HepG2 (cell line): ENCODE measurements at regions not wholly inside any gene's neighbourhood (a gene's known extent, or its start where the extent isn't known, plus 50 kb on each side); places are given as distances from the start of the nearest gene placed in this dataset.

Experiments used
- ATAC-seq: fragments of 200-7000 bp; cut with Tn5 transposase; 3 replicates; pipeline ENCODE4 v1.9.1; 2020; ENCODE audit warnings: mild to moderate bottlenecking, moderate library complexity
- BruUV-seq: library from RNA; stranded (reverse); fragments of 400-500 nt; replicated peaks from 2 replicates; lab custom pipeline; 2021; lab: Mats Ljungman, UMichigan
- CTCF ChIA-PET: fragments of 300-600 bp; formaldehyde crosslinking; extraction: SDS; loops from one replicate; lab custom pipeline; 2021; ENCODE audit warnings: low total read pairs, inconsistent platforms, low intra/inter-chr PET ratio; lab: Yijun Ruan, JAX
- POLR2A ChIA-PET: fragments of 350-600 bp; sonication (Branson Sonifier 250); formaldehyde crosslinking; loops from one replicate; lab custom pipeline; 2020; ENCODE audit warnings: antibody characterized with exemption, inconsistent platforms; lab: Yijun Ruan, JAX
- DNase-seq: peaks from one replicate; pipeline ENCODE4 v3.0.0-alpha.2; 2015; ENCODE audit warnings: low spot score
- FAIRE-seq: peaks from 3 replicates; lab custom pipeline; 2011; peaks lifted over from hg19 to GRCh38; lab: Jason Lieb, UNC
- H2AFZ ChIP-seq: one replicate; pipeline ENCODE4 v1.6.1; 2011; ENCODE audit warnings: low read length, inconsistent platforms
- H3K27ac ChIP-seq: fragments of 300-600 bp; 3 replicates; pipeline ENCODE4 v1.8.0; 2011; ENCODE audit warnings: mixed run types, mild to moderate bottlenecking, mixed read lengths, low read length, inconsistent platforms; ENCODE audit not compliant: insufficient read depth; ENCODE audit errors: extremely low read length
- H3K27me3 ChIP-seq, 2 experiments: fragments of 200-600 bp in 1 of 2; 2 replicates in 1 of 2; 3 replicates in 1 of 2; pipeline versions ENCODE4 v1.6.0 to v1.8.0; 2011; ENCODE audit warnings: low read length in 2 of 2, mild to moderate bottlenecking in 2 of 2, moderate library complexity in 2 of 2, inconsistent platforms in 1 of 2; ENCODE audit not compliant: insufficient read depth in 2 of 2, control insufficient read depth in 1 of 2
- H3K36me3 ChIP-seq, 2 experiments: fragments of 200-600 bp in 1 of 2; replicated peaks in 1 of 2; 2 replicates in 1 of 2; 3 replicates in 1 of 2; pipeline versions ENCODE4 v1.5.1 to v1.8.0; 2011; ENCODE audit warnings: low read length in 2 of 2, inconsistent platforms in 1 of 2; ENCODE audit not compliant: insufficient read depth in 2 of 2, control insufficient read depth in 1 of 2
- H3K4me1 ChIP-seq: 2 replicates; pipeline ENCODE4 v1.5.1; 2012; ENCODE audit warnings: low read length, inconsistent platforms; ENCODE audit not compliant: insufficient read depth
- H3K4me2 ChIP-seq: 2 replicates; pipeline ENCODE4 v1.6.0; 2011; ENCODE audit warnings: low read depth, low read length, inconsistent platforms
- H3K4me3 ChIP-seq, 3 experiments: fragments of 200-600 bp in 1 of 3; sonication (generic), shearing (Covaris generic) in 1 of 3; replicated peaks in 1 of 3; 2 replicates each; pipeline ENCODE4 v1.5.1; 2011 to 2016; ENCODE audit warnings: low read length in 3 of 3, inconsistent platforms in 2 of 3, low read depth in 2 of 3, mild to moderate bottlenecking in 2 of 3, control low read depth in 1 of 3, mixed read lengths in 1 of 3; ENCODE audit not compliant: insufficient read depth in 1 of 3
- H3K79me2 ChIP-seq: one replicate; pipeline ENCODE4 v1.6.1; 2011; ENCODE audit warnings: low read length, inconsistent platforms; ENCODE audit not compliant: insufficient read depth
- H3K9ac ChIP-seq: 2 replicates; pipeline ENCODE4 v1.6.0; 2011; ENCODE audit warnings: mild to moderate bottlenecking, low read depth, low read length, inconsistent platforms; ENCODE audit not compliant: insufficient read depth
- H3K9me3 ChIP-seq: 2 replicates; pipeline ENCODE4 v1.5.1; 2012; ENCODE audit warnings: mild to moderate bottlenecking, low read length
- H4K20me1 ChIP-seq: 2 replicates; pipeline ENCODE4 v1.6.0; 2011; ENCODE audit warnings: inconsistent platforms, mild to moderate bottlenecking, low read length, moderate library complexity; ENCODE audit not compliant: insufficient read depth
- ADNP ChIP-seq: sonication (generic); formaldehyde crosslinking; IDR thresholded peaks from 2 replicates; pipeline ENCODE4 v1.4.0; 2020; ENCODE audit warnings: missing genetic modification reagents
- CENPT ChIP-seq: sonication (generic); formaldehyde crosslinking; IDR thresholded peaks from 2 replicates; pipeline ENCODE4 v1.8.0; 2022; ENCODE audit warnings: low read depth, mild to moderate bottlenecking, moderate library complexity, missing genetic modification reagents
- CERS6 ChIP-seq: sonication (generic); formaldehyde crosslinking; IDR thresholded peaks from 2 replicates; pipeline ENCODE4 v1.5.0; 2020; ENCODE audit warnings: missing genetic modification reagents
- FOXA3 ChIP-seq: IDR thresholded peaks from 2 replicates; pipeline ENCODE4 v1.6.1; 2016; ENCODE audit warnings: missing genetic modification reagents, missing compliant biosample characterization
- HINFP ChIP-seq: sonication (generic); formaldehyde crosslinking; IDR thresholded peaks from 2 replicates; pipeline ENCODE4 v1.4.0; 2020; ENCODE audit warnings: low read depth, mild to moderate bottlenecking, missing genetic modification reagents
- IRX3 ChIP-seq: sonication (generic); formaldehyde crosslinking; IDR thresholded peaks from 2 replicates; pipeline ENCODE4 v1.8.1; 2023; ENCODE audit warnings: mild to moderate bottlenecking, low read depth, missing genetic modification reagents, borderline replicate concordance
- KLF12 ChIP-seq: sonication (generic); formaldehyde crosslinking; IDR thresholded peaks from 2 replicates; pipeline ENCODE4 v1.4.0; 2020; ENCODE audit warnings: missing genetic modification reagents, borderline replicate concordance
- NRL ChIP-seq: sonication (generic); formaldehyde crosslinking; IDR thresholded peaks from 2 replicates; pipeline ENCODE4 v1.5.0; 2020; ENCODE audit warnings: missing genetic modification reagents, mild to moderate bottlenecking, moderate library complexity, borderline replicate concordance
- XBP1 ChIP-seq: sonication (generic); formaldehyde crosslinking; IDR thresholded peaks from 2 replicates; pipeline ENCODE4 v1.5.0; 2020; ENCODE audit warnings: missing genetic modification reagents
- ZMYM2 ChIP-seq: sonication (generic); formaldehyde crosslinking; IDR thresholded peaks from 2 replicates; pipeline ENCODE4 v1.8.0; 2022; ENCODE audit warnings: mild to moderate bottlenecking, missing genetic modification reagents
- ZNF431 ChIP-seq: sonication (generic); formaldehyde crosslinking; IDR thresholded peaks from 2 replicates; pipeline ENCODE4 v1.9.0; 2022; ENCODE audit warnings: missing genetic modification reagents, low read depth, mild to moderate bottlenecking, borderline replicate concordance
- ZNF567 ChIP-seq: sonication (generic); formaldehyde crosslinking; IDR thresholded peaks from 2 replicates; pipeline ENCODE4 v1.8.1; 2023; ENCODE audit warnings: mild to moderate bottlenecking, missing genetic modification reagents, borderline replicate concordance
- WGBS: methylation state at CpG from one replicate; pipeline ENCODE4 v1.1.6; 2017; ENCODE audit warnings: low lambda C conversion rate; 5-methylcytosine and 5-hydroxymethylcytosine counted together
- in situ Hi-C: cut with HindIII; loops from 2 replicates; pipeline ENCODE4 v1.10.0; 2017; ENCODE audit warnings: low pct_unique_long_range_greater_than_20kb; ENCODE audit not compliant: extremely low pct_ligation_motif_present
- intact Hi-C: fragments of 100-400 bp; cut with micrococcal nuclease; formaldehyde crosslinking; loops from one replicate; pipeline ENCODE4 v1.10.0; 2022; ENCODE audit not compliant: unreplicated experiment
- TF ChIP-seq, protein P1 (sequence below): sonication (generic); formaldehyde crosslinking; IDR thresholded peaks from 2 replicates; pipeline ENCODE4 v1.4.0; 2020; ENCODE audit warnings: mild to moderate bottlenecking, missing genetic modification reagents
- TF ChIP-seq, protein P2 (sequence below): sonication (generic); formaldehyde crosslinking; IDR thresholded peaks from 2 replicates; pipeline ENCODE4 v1.4.0; 2020; ENCODE audit warnings: missing genetic modification reagents, borderline replicate concordance
- TF ChIP-seq, protein P3 (sequence below): sonication (generic); formaldehyde crosslinking; IDR thresholded peaks from 2 replicates; pipeline ENCODE4 v1.8.0; 2022; ENCODE audit warnings: missing genetic modification reagents, low read depth, mild to moderate bottlenecking, borderline replicate concordance
- TF ChIP-seq, protein P4 (sequence below): sonication (generic); formaldehyde crosslinking; IDR thresholded peaks from 2 replicates; pipeline ENCODE4 v1.8.1; 2023; ENCODE audit warnings: mild to moderate bottlenecking, missing genetic modification reagents, borderline replicate concordance

DNA sequence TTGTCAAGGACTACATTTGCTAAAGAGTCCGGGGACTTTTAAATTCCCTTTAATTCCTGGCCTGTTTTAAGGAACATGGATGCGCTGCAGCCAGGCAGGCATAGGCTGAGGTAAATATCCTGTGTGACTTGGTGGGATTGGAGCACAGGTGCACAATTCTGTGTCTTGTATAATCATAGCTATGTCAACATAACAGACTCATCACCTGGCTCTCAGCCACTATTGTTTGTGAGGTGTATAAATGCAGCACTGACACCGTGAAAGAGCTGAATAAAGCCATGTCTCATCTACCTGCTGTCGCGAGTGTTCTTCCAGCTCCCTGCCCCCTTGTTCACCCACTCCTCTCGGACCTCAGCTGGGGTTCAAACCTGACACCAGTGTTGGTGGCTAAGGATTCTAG lies 109.7 kb downstream of the MFSD1 start:
- H4K20me1 ChIP-seq = no peaks in the 10 kb centered on the region
- no TSS peak for BruUV-seq
- no peak overlapping the region for H3K4me3 ChIP-seq
- 44% methylated on average over 4 of the region's 6 CpGs for WGBS
- ChIA-PET CTCF (interaction anchor here (1.1 kb wide), 1 partner anchor 349 kb away, joined by 3 read pairs; no protein-coding TSS in a partner anchor), POLR2A (no interaction called here)
- H3K36me3 ChIP-seq = no peaks in the 10 kb centered on the region
- no peaks in the 10 kb centered on the region for H3K9me3 ChIP-seq
- no peaks in the 10 kb centered on the region for H3K4me1 ChIP-seq
- no peak overlapping the region for H2AFZ ChIP-seq
- no peak overlapping the region for H3K9ac ChIP-seq
- no peak for DNase-seq
- in situ Hi-C loops (no loop called here), intact Hi-C loops (no loop called here)
- no peak for FAIRE-seq
- no peak for ATAC-seq
- no peak overlapping the region for H3K27ac ChIP-seq
- H3K79me2 ChIP-seq = no peaks in the 10 kb centered on the region
- peaks cover 0 to 5% of the 10 kb centered on the region in 2 experiments; a peak in 1 of 5 replicates for H3K27me3 ChIP-seq
- H3K4me2 ChIP-seq = no peak overlapping the region
- TF ChIP-seq FOXA3 = no peak
- no peak for TF ChIP-seq CERS6 (CRISPR knock-in tag)
- TF ChIP-seq KLF12 (CRISPR knock-in tag) = no peak
- TF ChIP-seq ZMYM2 (CRISPR knock-in tag) = no peak
- TF ChIP-seq ADNP = no peak
- TF ChIP-seq, protein P1, sequence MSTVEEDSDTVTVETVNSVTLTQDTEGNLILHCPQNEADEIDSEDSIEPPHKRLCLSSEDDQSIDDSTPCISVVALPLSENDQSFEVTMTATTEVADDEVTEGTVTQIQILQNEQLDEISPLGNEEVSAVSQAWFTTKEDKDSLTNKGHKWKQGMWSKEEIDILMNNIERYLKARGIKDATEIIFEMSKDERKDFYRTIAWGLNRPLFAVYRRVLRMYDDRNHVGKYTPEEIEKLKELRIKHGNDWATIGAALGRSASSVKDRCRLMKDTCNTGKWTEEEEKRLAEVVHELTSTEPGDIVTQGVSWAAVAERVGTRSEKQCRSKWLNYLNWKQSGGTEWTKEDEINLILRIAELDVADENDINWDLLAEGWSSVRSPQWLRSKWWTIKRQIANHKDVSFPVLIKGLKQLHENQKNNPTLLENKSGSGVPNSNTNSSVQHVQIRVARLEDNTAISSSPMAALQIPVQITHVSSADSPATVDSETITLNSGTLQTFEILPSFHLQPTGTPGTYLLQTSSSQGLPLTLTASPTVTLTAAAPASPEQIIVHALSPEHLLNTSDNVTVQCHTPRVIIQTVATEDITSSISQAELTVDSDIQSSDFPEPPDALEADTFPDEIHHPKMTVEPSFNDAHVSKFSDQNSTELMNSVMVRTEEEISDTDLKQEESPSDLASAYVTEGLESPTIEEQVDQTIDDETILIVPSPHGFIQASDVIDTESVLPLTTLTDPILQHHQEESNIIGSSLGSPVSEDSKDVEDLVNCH (CRISPR knock-in tag) = no peak
- TF ChIP-seq, protein P2, sequence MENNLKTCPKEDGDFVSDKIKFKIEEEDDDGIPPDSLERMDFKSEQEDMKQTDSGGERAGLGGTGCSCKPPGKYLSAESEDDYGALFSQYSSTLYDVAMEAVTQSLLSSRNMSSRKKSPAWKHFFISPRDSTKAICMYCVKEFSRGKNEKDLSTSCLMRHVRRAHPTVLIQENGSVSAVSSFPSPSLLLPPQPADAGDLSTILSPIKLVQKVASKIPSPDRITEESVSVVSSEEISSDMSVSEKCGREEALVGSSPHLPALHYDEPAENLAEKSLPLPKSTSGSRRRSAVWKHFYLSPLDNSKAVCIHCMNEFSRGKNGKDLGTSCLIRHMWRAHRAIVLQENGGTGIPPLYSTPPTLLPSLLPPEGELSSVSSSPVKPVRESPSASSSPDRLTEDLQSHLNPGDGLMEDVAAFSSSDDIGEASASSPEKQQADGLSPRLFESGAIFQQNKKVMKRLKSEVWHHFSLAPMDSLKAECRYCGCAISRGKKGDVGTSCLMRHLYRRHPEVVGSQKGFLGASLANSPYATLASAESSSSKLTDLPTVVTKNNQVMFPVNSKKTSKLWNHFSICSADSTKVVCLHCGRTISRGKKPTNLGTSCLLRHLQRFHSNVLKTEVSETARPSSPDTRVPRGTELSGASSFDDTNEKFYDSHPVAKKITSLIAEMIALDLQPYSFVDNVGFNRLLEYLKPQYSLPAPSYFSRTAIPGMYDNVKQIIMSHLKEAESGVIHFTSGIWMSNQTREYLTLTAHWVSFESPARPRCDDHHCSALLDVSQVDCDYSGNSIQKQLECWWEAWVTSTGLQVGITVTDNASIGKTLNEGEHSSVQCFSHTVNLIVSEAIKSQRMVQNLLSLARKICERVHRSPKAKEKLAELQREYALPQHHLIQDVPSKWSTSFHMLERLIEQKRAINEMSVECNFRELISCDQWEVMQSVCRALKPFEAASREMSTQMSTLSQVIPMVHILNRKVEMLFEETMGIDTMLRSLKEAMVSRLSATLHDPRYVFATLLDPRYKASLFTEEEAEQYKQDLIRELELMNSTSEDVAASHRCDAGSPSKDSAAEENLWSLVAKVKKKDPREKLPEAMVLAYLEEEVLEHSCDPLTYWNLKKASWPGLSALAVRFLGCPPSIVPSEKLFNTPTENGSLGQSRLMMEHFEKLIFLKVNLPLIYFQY (CRISPR knock-in tag) = no peak
- TF ChIP-seq ZNF431 = no peak
- no peak for TF ChIP-seq HINFP (CRISPR knock-in tag)
- TF ChIP-seq CENPT (CRISPR knock-in tag) = no peak
- no peak for TF ChIP-seq IRX3 (CRISPR knock-in tag)
- TF ChIP-seq ZNF567 (CRISPR knock-in tag) = no peak
- TF ChIP-seq, protein P3, sequence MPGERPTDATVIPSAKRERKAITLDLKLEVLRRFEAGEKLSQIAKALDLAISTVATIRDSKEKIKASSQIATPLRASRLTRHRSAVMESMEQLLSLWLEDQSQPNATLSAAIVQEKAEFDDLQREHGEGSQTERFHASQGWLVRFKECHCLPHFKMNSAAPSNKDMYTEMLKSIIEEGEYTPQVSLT (CRISPR knock-in tag) = no peak
- TF ChIP-seq NRL (CRISPR knock-in tag) = no peak
- TF ChIP-seq, protein P4, sequence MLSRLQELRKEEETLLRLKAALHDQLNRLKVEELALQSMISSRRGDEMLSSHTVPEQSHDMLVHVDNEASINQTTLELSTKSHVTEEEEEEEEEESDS (CRISPR knock-in tag) = no peak
- no peak for TF ChIP-seq XBP1 (CRISPR knock-in tag)
